SKM-1 treated with dmso at 0.1 percent for 144 hours (cell line): ENCODE measurements at regions not wholly inside any gene's neighbourhood (a gene's known extent, or its start where the extent isn't known, plus 50 kb on each side); places are given as distances from the start of the nearest gene placed in this dataset.
"Not testable (repeated sequence)": the region's sequence is repeated elsewhere in the genome, so short reads cannot be mapped to it uniquely, and the experiment has no call there.

Experiments
- DNase-seq: peaks from one replicate; lab custom pipeline; 2025; ENCODE audit not compliant: unreplicated experiment; lab: John Stamatoyannopoulos, UW

- no peak for DNase-seq
These were observed 314.3 kb upstream of the NT5E start for GRCh38 chr6:85135376-85136094.

GRCh38 chr6:85134172-85134571 is 315.7 kb upstream of the NT5E start:
- no peak for DNase-seq

- no peak for DNase-seq
These were observed 317.8 kb upstream of the NT5E start for GRCh38 chr6:85132091-85132490.

- DNase-seq = no peak
These were observed 319.1 kb upstream of the NT5E start for GRCh38 chr6:85130743-85131142.

- no peak for DNase-seq
These were observed 320.0 kb upstream of the NT5E start for GRCh38 chr6:85129881-85130280.

GRCh38 chr6:85128781-85129180 is 321.1 kb upstream of the NT5E start:
- DNase-seq = no peak

GRCh38 chr6:85128256-85128655 is 321.6 kb upstream of the NT5E start:
- not testable (repeated sequence) for DNase-seq

- no peak for DNase-seq
These were observed 322.1 kb upstream of the NT5E start for GRCh38 chr6:85127696-85128243.

- no peak for DNase-seq
These were observed 322.8 kb upstream of the NT5E start for GRCh38 chr6:85127168-85127498.

- no peak for DNase-seq
These were observed 323.3 kb upstream of the NT5E start for GRCh38 chr6:85126485-85127167.

GRCh38 chr6:85125526-85125925 is 324.4 kb upstream of the NT5E start:
- DNase-seq = no peak

GRCh38 chr6:85124472-85125354 is 325.2 kb upstream of the NT5E start:
- no peak for DNase-seq

- no peak for DNase-seq
These were observed 328.7 kb upstream of the NT5E start for GRCh38 chr6:85121158-85121557.

- DNase-seq = no peak
These were observed 331.1 kb upstream of the NT5E start for GRCh38 chr6:85118652-85119235.

- no peak for DNase-seq
These were observed 331.6 kb upstream of the NT5E start for GRCh38 chr6:85118233-85118632.

- DNase-seq = no peak
These were observed 333.4 kb upstream of the NT5E start for GRCh38 chr6:85116475-85116874.

- no peak for DNase-seq
These were observed 334.0 kb upstream of the NT5E start for GRCh38 chr6:85115876-85116275.

GRCh38 chr6:85115376-85115775 is 334.5 kb upstream of the NT5E start:
- DNase-seq = no peak

- DNase-seq = no peak
These were observed 335.3 kb upstream of the NT5E start for GRCh38 chr6:85114581-85114935.

GRCh38 chr6:85113934-85114580 is 335.8 kb upstream of the NT5E start:
- no peak for DNase-seq

- DNase-seq = no peak
These were observed 337.3 kb upstream of the NT5E start for GRCh38 chr6:85112540-85112939.
